A673 (cell line): ENCODE measurements at regions not wholly inside any gene's neighbourhood (a gene's known extent, or its start where the extent isn't known, plus 50 kb on each side); places are given as distances from the start of the nearest gene placed in this dataset.

ENCODE experiments used
- BruUV-seq: library from RNA; stranded (reverse); fragments of 400-500 nt; replicated peaks from 2 replicates; lab custom pipeline; 2021; lab: Mats Ljungman, UMichigan
- CTCF ChIA-PET: fragments of 300-600 bp; sonication (Branson Sonifier 250); formaldehyde crosslinking; loops from one replicate; lab custom pipeline; 2022; ENCODE audit warnings: antibody characterized with exemption; lab: Charles Lee
- POLR2A ChIA-PET: fragments of 300-600 bp; sonication (Branson Sonifier 250); formaldehyde crosslinking; loops from one replicate; lab custom pipeline; 2022; ENCODE audit warnings: antibody characterized with exemption; ENCODE audit not compliant: low non-redundant PET; lab: Charles Lee
- DNase-seq: peaks from one replicate; pipeline ENCODE4 v3.0.0-alpha.2; 2015; ENCODE audit warnings: low spot score
- H3K27ac ChIP-seq: fragments of 200-600 bp; sonication (generic); 2 replicates; pipeline ENCODE4 v1.5.1; 2016; ENCODE audit warnings: mixed run types, low read depth, mild to moderate bottlenecking, mixed read lengths, antibody characterized with exemption, low read length; ENCODE audit not compliant: poor library complexity, severe bottlenecking
- H3K27me3 ChIP-seq: fragments of 200-600 bp; sonication (generic); replicated peaks from 2 replicates; pipeline ENCODE4 v1.6.1; 2017; ENCODE audit warnings: mixed run types, low read depth, mild to moderate bottlenecking, mixed read lengths, antibody characterized with exemption, low read length; ENCODE audit not compliant: insufficient read depth, poor library complexity
- H3K36me3 ChIP-seq: fragments of 200-600 bp; sonication (generic); 2 replicates; pipeline ENCODE4 v1.6.1; 2016; ENCODE audit warnings: mixed run types, mild to moderate bottlenecking, mixed read lengths, antibody characterized with exemption, low read length; ENCODE audit not compliant: insufficient read depth, poor library complexity, severe bottlenecking
- H3K4me1 ChIP-seq: fragments of 200-600 bp; sonication (generic); 2 replicates; pipeline ENCODE4 v1.6.1; 2017; ENCODE audit warnings: mixed run types, mild to moderate bottlenecking, mixed read lengths, antibody characterized with exemption, low read length; ENCODE audit not compliant: insufficient read depth, poor library complexity, severe bottlenecking
- H3K4me3 ChIP-seq: fragments of 200-600 bp; sonication (generic); 2 replicates; pipeline ENCODE4 v1.5.1; 2016; ENCODE audit warnings: low read depth, mixed run types, mild to moderate bottlenecking, mixed read lengths, low read length; ENCODE audit not compliant: poor library complexity, severe bottlenecking
- H3K9me3 ChIP-seq: fragments of 200-600 bp; sonication (generic); 2 replicates; pipeline ENCODE4 v1.6.1; 2016; ENCODE audit warnings: mixed run types, low read depth, mild to moderate bottlenecking, mixed read lengths, antibody characterized with exemption, low read length; ENCODE audit not compliant: poor library complexity, severe bottlenecking
- CTCF ChIP-seq: fragments of 300-800, 200-600 bp; sonication (generic); conservative IDR thresholded peaks from 2 replicates; pipeline ENCODE4 v1.5.1; 2017; ENCODE audit warnings: low read depth, mild to moderate bottlenecking, antibody characterized with exemption, low read length, moderate library complexity, mixed read lengths
- EZH2 ChIP-seq: fragments of 200-600 bp; sonication (generic); IDR thresholded peaks from 2 replicates; pipeline ENCODE4 v1.6.1; 2017; ENCODE audit warnings: borderline replicate concordance, low read depth, mild to moderate bottlenecking, mixed read lengths, antibody characterized with exemption, low read length; ENCODE audit not compliant: poor library complexity, severe bottlenecking
- intact Hi-C: fragments of 100-400 bp; cut with micrococcal nuclease; formaldehyde crosslinking; loops from one replicate; pipeline ENCODE4 v1.10.0; 2022; ENCODE audit not compliant: unreplicated experiment

- no peak overlapping the region for H3K27ac ChIP-seq
- no peak overlapping the region for H3K4me3 ChIP-seq
- H3K36me3 ChIP-seq: no peaks in the 10 kb centered on the region
- CTCF ChIA-PET: no interaction called here
- H3K27me3 ChIP-seq: no peaks in the 10 kb centered on the region
- intact Hi-C loops: no loop called here
- no peaks in the 10 kb centered on the region for H3K4me1 ChIP-seq
- POLR2A ChIA-PET: no interaction called here
- H3K9me3 ChIP-seq: no peaks in the 10 kb centered on the region
- TF ChIP-seq CTCF (no peak), EZH2 (no peak)
- DNase-seq: no peak
- BruUV-seq: no TSS peak
Measured at GRCh38 chr13:65057986-65058385, 2172.2 kb downstream of the PCDH9 start.

- H3K9me3 ChIP-seq: no peaks in the 10 kb centered on the region
- CTCF ChIA-PET: no interaction called here
- no TSS peak for BruUV-seq
- H3K36me3 ChIP-seq: no peaks in the 10 kb centered on the region
- POLR2A ChIA-PET: no interaction called here
- TF ChIP-seq EZH2 (no peak), CTCF (no peak)
- DNase-seq: no peak
- intact Hi-C loops: no loop called here
- no peak overlapping the region for H3K27ac ChIP-seq
- H3K27me3 ChIP-seq: no peaks in the 10 kb centered on the region
- H3K4me1 ChIP-seq: no peaks in the 10 kb centered on the region
- H3K4me3 ChIP-seq: no peak overlapping the region
Measured at GRCh38 chr13:65054277-65054676, 2175.9 kb downstream of the PCDH9 start.

DNA sequence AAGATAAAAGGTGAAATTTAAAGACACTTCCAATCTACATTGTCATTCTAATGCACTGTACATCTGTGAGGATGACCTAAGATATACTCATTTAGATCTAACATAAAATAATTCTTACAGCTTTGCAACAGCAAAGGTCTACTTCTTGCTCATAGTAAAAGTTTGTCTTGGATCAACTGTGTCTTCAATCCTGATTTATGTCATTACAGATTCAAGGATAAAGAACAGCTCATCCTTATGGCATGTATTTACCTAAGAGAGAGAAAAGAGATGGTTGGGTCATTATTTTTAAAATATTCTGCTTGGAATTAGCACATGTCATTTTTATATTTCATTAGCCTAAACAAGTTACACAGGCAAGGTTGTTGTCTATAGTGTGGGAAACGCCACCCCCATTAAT is 2193.1 kb downstream of the PCDH9 start:
- intact Hi-C loops: no loop called here
- POLR2A ChIA-PET: no interaction called here
- no TSS peak for BruUV-seq
- H3K9me3 ChIP-seq: no peaks in the 10 kb centered on the region
- no peak overlapping the region for H3K27ac ChIP-seq
- CTCF ChIA-PET: no interaction called here
- TF ChIP-seq EZH2 (no peak), CTCF (no peak)
- no peaks in the 10 kb centered on the region for H3K27me3 ChIP-seq
- DNase-seq: no peak
- no peak overlapping the region for H3K4me3 ChIP-seq
- H3K36me3 ChIP-seq: no peaks in the 10 kb centered on the region
- no peaks in the 10 kb centered on the region for H3K4me1 ChIP-seq
